Stomach (tissue), 8 donors: ENCODE measurements at regions not wholly inside any gene's neighbourhood (a gene's known extent, or its start where the extent isn't known, plus 50 kb on each side); places are given as distances from the start of the nearest gene placed in this dataset.

Experiments used
- DNase-seq, 2 donors: peaks; one replicate each; pipeline versions ENCODE4 v3.0.0 to v3.0.0-alpha.2; 2013 to 2019
- H3K27ac ChIP-seq, 5 donors: fragments of 200-600 bp in 4 of 5; sonication (generic) in 4 of 5; one replicate each; pipeline ENCODE4 v1.5.1; 2013 to 2019; ENCODE audit warnings: mild to moderate bottlenecking in 1 of 5, moderate library complexity in 1 of 5
- H3K27me3 ChIP-seq, 3 donors: fragments of 200-600 bp; sonication (generic); one replicate each; pipeline ENCODE4 v1.5.1; 2017 to 2019; ENCODE audit warnings: mixed run types in 1 of 3
- H3K36me3 ChIP-seq, 4 donors: fragments of 200-600 bp; sonication (generic); 1 replicate in 3 of 4; 2 replicates in 1 of 4; pipeline ENCODE4 v1.5.1; 2016 to 2019
- H3K4me1 ChIP-seq, 4 donors: fragments of 200-600 bp; sonication (generic); one replicate each; pipeline ENCODE4 v1.5.1; 2016 to 2019
- H3K4me3 ChIP-seq, 4 donors: fragments of 200-600 bp; sonication (generic) in 3 of 4; one replicate each; pipeline ENCODE4 v1.5.1; 2016 to 2019; ENCODE audit warnings: mild to moderate bottlenecking in 1 of 4
- H3K9me3 ChIP-seq, 4 donors: fragments of 200-600 bp; sonication (generic); one replicate each; pipeline ENCODE4 v1.5.1; 2016 to 2019
- CTCF ChIP-seq, 7 experiments: fragments of 450-650 bp in 4 of 7; fragments of 200-600 bp in 3 of 7; sonication (generic) in 3 of 7; IDR thresholded peaks; one replicate each; pipeline ENCODE4 v1.5.1; 2016 to 2019; ENCODE audit warnings: antibody characterized with exemption in 7 of 7, control low read depth in 2 of 7, mild to moderate bottlenecking in 1 of 7
- EP300 ChIP-seq: sonication (generic); formaldehyde crosslinking; IDR thresholded peaks from one replicate; pipeline ENCODE4 v1.6.1; 2017; ENCODE audit warnings: antibody characterized with exemption
- POLR2A ChIP-seq, 4 donors: fragments of 450-650 bp; IDR thresholded peaks; one replicate each; pipeline ENCODE4 v1.6.1; 2016; ENCODE audit warnings: antibody characterized with exemption in 4 of 4, control low read depth in 2 of 4, mild to moderate bottlenecking in 1 of 4, moderate library complexity in 1 of 4
- POLR2AphosphoS5 ChIP-seq, 3 donors: sonication (generic); formaldehyde crosslinking; IDR thresholded peaks; one replicate each; pipeline ENCODE4 v1.6.1; 2016; ENCODE audit warnings: antibody characterized with exemption in 3 of 3
- WGBS, 5 donors: extraction: QIAGEN DNeasy Blood & Tissue Kit in 3 of 5; methylation state at CpG; one replicate each; pipeline versions ENCODE4 v1.1.5 to v1.1.7; 2013 to 2018; 5-methylcytosine and 5-hydroxymethylcytosine counted together
- intact Hi-C: fragments of 100-400 bp; cut with DNase I; formaldehyde crosslinking; loops from one replicate; pipeline ENCODE4 v1.15.1; 2023; ENCODE audit warnings: low total_unique reads
- donor health status: healthy with polysubstance abuse.
- donor health status: Bipolar disorder and iron deficiency.
- donor health status: healthy.

DNA sequence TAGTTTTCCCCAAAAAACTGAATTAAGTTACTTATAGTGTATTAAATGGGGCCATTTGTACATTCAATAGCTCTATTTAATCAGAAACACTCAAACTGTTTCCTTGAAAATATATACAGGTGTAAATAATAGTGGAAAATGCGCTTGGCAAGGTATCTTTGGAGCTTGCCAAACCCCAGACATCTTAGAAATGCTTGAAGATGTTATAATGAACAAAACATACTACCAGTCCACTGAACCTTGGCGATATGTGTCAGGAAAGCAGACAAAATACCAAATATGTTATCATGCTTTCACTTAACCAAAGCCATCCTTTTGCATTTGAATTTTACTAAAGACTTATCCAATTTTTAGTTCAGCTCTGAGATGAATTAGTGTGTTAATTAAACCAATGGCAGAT, 352.7 kb upstream of the SEMA3A start:
- Histone ChIP-seq H3K4me3 (no peak overlapping the region), H3K27ac (no peak overlapping the region), H3K27me3 (no peaks in the 10 kb centered on the region), H3K4me1 (no peaks in the 10 kb centered on the region), H3K36me3 (no peaks in the 10 kb centered on the region), H3K9me3 (no peaks in the 10 kb centered on the region)
- no peak for TF ChIP-seq POLR2AphosphoS5 (IDR thresholded peaks at IDR 0.05)
- TF ChIP-seq POLR2A (IDR thresholded peaks at IDR 0.05) = no peak
- no peak for TF ChIP-seq CTCF (IDR thresholded peaks at IDR 0.05)
- no peak for TF ChIP-seq EP300
- WGBS, 5 donors = 79 to 98% (median 92%) methylated on average over 2 of the region's 2 CpGs
- intact Hi-C loops = no loop called here
- no peak for DNase-seq

- Histone ChIP-seq H3K4me1 (no peaks in the 10 kb centered on the region), H3K9me3 (no peaks in the 10 kb centered on the region), H3K4me3 (no peak overlapping the region), H3K27ac (no peak overlapping the region), H3K36me3 (no peaks in the 10 kb centered on the region), H3K27me3 (no peaks in the 10 kb centered on the region)
- intact Hi-C loops = no loop called here
- WGBS, 5 donors = 88 to 97% (median 91%) methylated on average over 12 of the region's 12 CpGs
- no peak for DNase-seq
- TF ChIP-seq POLR2A (IDR thresholded peaks at IDR 0.05) (no peak), POLR2AphosphoS5 (IDR thresholded peaks at IDR 0.05) (no peak), EP300 (no peak), CTCF (IDR thresholded peaks at IDR 0.05) (no peak)
These were observed 351.8 kb upstream of the SEMA3A start for GRCh38 chr7:84546403-84546802.

GRCh38 chr7:84538268-84538667, 343.7 kb upstream of the SEMA3A start:
- H3K4me3 ChIP-seq = no peak overlapping the region
- H3K27me3 ChIP-seq = no peaks in the 10 kb centered on the region
- 64 to 89% (median 81%) methylated on average over 5 of the region's 5 CpGs for WGBS, 5 donors
- no peaks in the 10 kb centered on the region for H3K4me1 ChIP-seq
- no peaks in the 10 kb centered on the region for H3K9me3 ChIP-seq
- DNase-seq = peak in 1 of 2 donors; percentile 13
- intact Hi-C loops = no loop called here
- H3K36me3 ChIP-seq = no peaks in the 10 kb centered on the region
- no peak overlapping the region for H3K27ac ChIP-seq
- TF ChIP-seq CTCF (IDR thresholded peaks at IDR 0.05) (no peak), POLR2AphosphoS5 (IDR thresholded peaks at IDR 0.05) (no peak), EP300 (no peak), POLR2A (IDR thresholded peaks at IDR 0.05) (no peak)

GRCh38 chr7:84536271-84536870, 341.8 kb upstream of the SEMA3A start:
- TF ChIP-seq POLR2A (IDR thresholded peaks at IDR 0.05) (no peak), POLR2AphosphoS5 (IDR thresholded peaks at IDR 0.05) (no peak), CTCF (IDR thresholded peaks at IDR 0.05) (no peak), EP300 (no peak)
- no peaks in the 10 kb centered on the region for H3K4me1 ChIP-seq
- 81 to 88% (median 87%) methylated on average over 3 of the region's 3 CpGs for WGBS, 5 donors
- no peaks in the 10 kb centered on the region for H3K27me3 ChIP-seq
- H3K36me3 ChIP-seq = no peaks in the 10 kb centered on the region
- H3K27ac ChIP-seq = no peak overlapping the region
- H3K9me3 ChIP-seq = no peaks in the 10 kb centered on the region
- no peak for DNase-seq
- intact Hi-C loops = no loop called here
- H3K4me3 ChIP-seq = no peak overlapping the region
